Activated CD4-positive, alpha-beta T cell treated with anti-CD3 and anti-CD28 coated beads for 48 hours (primary cell): ENCODE measurements at regions not wholly inside any gene's neighbourhood (a gene's known extent, or its start where the extent isn't known, plus 50 kb on each side); places are given as distances from the start of the nearest gene placed in this dataset.
"Not testable (repeated sequence)": the region's sequence is repeated elsewhere in the genome, so short reads cannot be mapped to it uniquely, and the experiment has no call there.

Experiments
- DNase-seq: peaks from one replicate; pipeline ENCODE4 v3.0.0-alpha.2; 2020

DNA sequence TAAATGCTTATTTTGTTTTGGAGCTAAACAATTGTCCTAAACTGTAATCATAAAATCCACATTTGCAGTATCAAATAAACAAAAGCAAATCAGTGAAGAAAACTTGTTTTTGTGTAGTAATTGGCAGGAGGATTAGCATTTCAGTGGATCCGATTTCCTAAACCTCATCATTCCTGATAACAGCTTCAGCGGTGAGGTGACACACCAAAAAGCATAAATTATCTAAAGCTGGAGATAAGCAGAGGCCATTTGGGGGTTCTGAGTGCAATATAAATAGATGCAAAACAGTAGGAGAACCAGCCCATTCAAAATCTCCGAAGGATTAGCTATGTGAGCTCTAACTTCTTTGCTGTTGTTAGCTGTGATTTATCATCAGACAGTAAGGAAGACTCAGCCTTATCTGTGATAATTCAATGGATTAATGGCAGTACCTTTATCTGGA is 235.8 kb downstream of the EPHA7 start:
- DNase-seq: no peak

- DNase-seq: no peak
These were observed 236.3 kb downstream of the EPHA7 start for GRCh38 chr6:93182938-93183479.

DNA sequence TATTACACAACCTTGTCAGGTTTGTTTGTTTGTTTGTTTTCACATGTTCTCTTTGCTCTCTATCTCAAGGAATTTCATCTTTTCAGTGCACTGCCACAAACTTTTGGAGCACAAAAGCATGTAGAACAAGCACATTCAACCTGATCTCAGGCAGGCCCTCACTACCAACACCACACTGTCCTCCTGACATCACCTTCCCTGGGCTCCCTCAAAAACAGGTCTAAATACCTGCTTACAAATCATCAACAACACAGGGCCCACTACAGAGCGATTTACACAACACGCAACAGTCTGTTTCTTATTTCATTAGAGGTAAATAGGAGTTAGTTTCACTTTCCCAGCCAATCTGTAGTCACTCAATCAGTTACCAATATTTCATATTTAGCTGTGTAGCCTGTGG is 241.4 kb downstream of the EPHA7 start:
- no peak for DNase-seq

DNA sequence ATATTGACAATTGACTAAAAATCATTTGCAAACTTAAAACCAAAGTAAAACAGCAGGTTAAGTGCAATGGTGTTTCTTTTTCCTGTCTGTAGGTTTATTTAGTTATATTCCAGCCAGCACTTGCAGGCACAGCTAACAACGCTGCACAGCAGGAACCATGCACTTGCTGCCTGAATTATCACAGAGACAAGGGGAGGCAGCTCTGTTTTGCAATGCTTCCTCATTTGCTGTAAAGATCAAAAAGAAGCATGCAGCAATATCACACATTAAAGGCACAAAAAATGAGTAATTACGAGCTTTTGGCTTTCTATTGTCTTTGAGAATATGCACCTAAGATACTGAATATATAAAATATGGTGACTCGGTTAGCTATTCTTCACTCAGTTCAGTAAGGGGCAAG is 241.9 kb downstream of the EPHA7 start:
- DNase-seq: no peak

- DNase-seq: no peak
These were observed 243.3 kb downstream of the EPHA7 start for GRCh38 chr6:93176070-93176469.

- DNase-seq: not testable (repeated sequence)
These were observed 245.8 kb downstream of the EPHA7 start for GRCh38 chr6:93173573-93173972.

DNA sequence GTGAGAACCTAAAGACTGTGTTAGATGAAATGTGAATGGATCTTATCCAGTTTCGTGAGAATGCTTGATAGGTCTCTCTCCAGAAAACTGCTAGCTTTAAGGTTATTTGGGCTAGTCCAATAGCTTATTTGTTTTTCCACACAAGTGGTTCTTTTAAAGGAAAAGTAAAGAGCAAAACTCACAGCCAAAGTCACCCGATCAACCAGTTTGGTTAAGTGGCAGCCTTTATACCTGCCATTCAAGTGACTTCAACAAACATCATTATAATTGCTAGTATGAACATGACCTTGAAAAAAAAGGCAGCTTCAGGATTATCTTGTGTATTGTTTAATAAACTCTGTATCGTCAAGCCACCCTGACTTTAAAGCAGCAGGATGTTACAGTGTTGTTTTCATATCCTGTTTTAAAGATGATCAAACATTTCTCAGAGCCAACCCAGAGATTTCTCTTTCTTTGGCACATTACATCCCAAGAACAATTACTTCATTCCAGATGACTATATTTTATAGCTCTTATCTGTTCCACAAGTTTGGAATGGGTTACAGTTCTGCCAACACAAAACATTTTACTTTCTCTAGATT is 253.4 kb downstream of the EPHA7 start:
- no peak for DNase-seq

- no peak for DNase-seq
These were observed 254.6 kb downstream of the EPHA7 start for GRCh38 chr6:93164781-93165180.

GRCh38 chr6:93163146-93163545 is 256.2 kb downstream of the EPHA7 start:
- DNase-seq: no peak

DNA sequence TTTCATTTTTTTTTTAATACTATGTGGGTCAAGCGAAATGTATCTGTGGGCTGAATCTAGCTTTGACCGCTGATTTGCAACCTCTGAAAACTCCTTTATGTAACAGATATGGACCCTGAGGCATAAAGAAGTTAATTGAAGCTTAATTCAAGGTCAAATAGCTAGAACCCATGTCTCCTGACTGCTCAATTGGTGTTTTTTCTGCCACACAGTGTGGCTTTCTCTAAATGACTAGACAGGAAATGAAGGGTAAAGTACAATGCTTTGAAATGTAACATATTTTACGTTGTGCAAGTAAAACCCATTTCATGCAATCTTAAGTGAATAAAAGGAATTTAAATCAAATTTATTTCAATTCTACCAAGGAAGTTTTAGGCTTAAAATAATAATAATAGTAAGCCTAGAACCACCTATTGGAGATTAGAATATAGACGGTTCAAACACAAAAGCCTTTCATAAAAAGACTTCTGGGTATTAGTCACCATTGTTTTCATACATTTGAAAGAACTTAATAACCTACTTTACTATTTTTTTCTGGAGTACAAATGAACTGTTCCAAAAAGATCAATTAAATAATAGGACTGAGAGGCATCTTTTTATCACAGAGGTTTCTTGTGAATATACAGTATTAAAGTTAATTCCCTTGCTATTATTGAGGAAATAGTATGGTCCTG is 279.8 kb downstream of the EPHA7 start:
- DNase-seq: no peak

- no peak for DNase-seq
These were observed 283.2 kb downstream of the EPHA7 start for GRCh38 chr6:93136111-93136510.

DNA sequence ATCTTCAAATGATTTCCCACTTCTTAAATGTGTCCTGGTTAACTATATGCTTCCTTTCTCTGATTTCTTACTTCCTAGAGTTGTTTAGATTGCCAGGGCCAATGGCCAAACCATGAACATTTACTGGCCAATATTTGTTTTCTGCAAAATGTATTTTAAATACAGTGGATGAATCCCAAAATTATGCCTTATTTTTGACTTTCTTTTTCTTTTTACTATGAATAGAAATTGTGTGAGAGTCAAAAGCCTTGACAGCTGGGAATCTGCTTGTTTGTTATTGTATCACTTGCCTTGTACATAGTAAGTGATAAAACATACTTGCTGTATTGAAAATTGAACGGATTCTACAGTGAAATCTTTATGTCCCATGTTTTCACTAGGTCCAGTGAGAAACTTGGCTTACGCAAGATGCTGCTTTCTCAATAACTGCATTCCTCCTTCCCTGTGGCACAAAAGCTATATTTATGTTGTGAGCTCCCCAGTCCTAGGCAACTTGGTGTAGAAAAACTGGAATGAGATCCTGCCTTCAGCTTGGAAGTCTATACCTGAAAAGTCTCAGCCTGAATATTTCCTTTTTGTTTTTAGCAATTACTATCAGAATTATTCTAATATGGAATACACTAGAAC is 295.2 kb downstream of the EPHA7 start:
- DNase-seq: no peak

DNA sequence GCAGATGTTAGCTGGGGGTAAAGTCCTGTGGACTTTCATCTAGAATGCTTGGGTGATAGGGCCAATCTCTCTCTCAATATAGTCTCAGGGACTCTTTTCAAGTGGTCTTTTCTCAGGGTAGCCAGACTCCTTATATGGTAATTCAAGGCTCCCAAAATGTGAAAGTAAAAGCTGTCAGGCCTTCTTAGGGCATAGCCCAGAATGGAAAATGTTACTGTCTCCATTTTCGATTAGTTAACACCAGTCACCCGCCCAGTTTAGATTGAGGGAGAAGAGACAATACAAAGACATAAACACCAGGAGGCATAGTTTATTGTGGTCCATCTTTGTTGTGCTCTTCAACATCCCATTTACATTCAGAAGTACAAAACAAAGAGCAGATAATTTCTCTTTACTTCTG is 295.8 kb downstream of the EPHA7 start:
- DNase-seq: no peak

- no peak for DNase-seq
These were observed 299.1 kb downstream of the EPHA7 start for GRCh38 chr6:93120154-93120742.

- DNase-seq: no peak
These were observed 313.5 kb downstream of the EPHA7 start for GRCh38 chr6:93105907-93106306.

GRCh38 chr6:93105017-93105416 is 314.3 kb downstream of the EPHA7 start:
- DNase-seq: no peak

DNA sequence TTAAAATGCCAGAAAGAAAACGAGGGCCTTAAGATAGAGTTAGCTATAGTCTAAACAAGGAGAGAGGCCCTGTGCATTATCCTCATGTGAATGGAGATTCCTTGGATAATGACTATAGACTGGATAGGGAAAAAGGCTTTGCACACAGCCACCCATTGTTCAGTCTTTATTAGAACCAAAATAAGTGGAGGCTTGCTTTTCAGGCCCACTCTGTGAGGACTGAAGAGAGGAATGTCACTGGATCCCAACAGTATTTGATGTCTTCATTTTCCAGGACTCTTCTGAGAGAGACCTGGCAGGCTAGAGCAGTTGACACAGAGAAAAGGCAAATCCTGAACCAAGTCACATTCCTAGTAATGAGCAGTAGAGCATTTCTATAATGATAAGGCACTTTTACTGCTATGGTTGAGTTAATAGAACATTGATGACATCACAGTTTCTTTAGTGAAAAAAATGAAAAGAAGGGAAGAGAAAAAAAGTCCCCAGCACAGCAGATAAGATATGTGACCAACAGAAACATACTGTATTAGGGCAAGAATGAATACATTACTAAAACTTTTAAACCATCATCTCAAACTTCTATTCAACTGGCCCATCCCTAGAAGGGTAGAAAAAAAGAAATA is 315.1 kb downstream of the EPHA7 start:
- DNase-seq: no peak

- DNase-seq: no peak
These were observed 330.5 kb downstream of the EPHA7 start for GRCh38 chr6:93088621-93089501.

GRCh38 chr6:93087606-93088005 is 331.8 kb downstream of the EPHA7 start:
- no peak for DNase-seq

DNA sequence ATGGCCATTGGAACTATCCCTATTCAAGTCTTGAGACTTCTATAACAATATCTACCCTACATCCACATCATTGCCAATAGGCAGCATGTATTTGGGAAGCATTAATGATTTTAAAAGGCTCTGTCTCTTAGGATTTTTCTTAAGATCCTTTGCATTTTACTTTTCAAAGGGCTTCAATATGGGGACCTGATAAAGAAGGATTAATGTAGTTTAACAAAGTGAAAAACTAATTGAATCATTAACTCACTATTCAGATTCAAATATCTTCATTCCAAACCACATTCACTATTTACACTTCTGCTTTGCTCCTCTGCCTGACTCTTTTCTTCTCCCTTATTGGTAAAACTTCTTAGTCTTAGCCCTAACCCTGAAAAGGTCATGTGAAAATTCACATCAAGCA is 333.0 kb downstream of the EPHA7 start:
- DNase-seq: no peak

GRCh38 chr6:93083337-93084230 is 335.8 kb downstream of the EPHA7 start:
- no peak for DNase-seq
